Keratinocyte (primary cell): ENCODE measurements at regions not wholly inside any gene's neighbourhood (a gene's known extent, or its start where the extent isn't known, plus 50 kb on each side); places are given as distances from the start of the nearest gene placed in this dataset.

Source experiments
- CTCF ChIP-seq, 3 experiments: IDR thresholded peaks in 1 of 3; conservative IDR thresholded peaks in 1 of 3; optimal IDR thresholded peaks in 1 of 3; 2 replicates in 2 of 3; 3 replicates in 1 of 3; pipeline versions ENCODE3 to v1.5.1; 2011; ENCODE audit warnings: low read length in 3 of 3, mild to moderate bottlenecking in 3 of 3, moderate library complexity in 2 of 3, control low read depth in 1 of 3, inconsistent platforms in 1 of 3; ENCODE audit not compliant: insufficient read depth in 2 of 3; ENCODE audit errors: extremely low read depth in 1 of 3
- EZH2 ChIP-seq: IDR thresholded peaks from one replicate; pipeline ENCODE4 v1.6.1; 2012; ENCODE audit warnings: inconsistent platforms, mild to moderate bottlenecking, low read length, moderate library complexity

- no peak for TF ChIP-seq CTCF (optimal IDR thresholded peaks at IDR 0.05 in 1 of 3, IDR thresholded peaks at IDR 0.05 in 1 of 3, conservative IDR thresholded peaks at IDR 0.05 in 1 of 3; ENCODE audit: extremely low read depth in 1 of 3, insufficient read depth in 2 of 3, low read length in 3 of 3)
- TF ChIP-seq EZH2 = no peak
Measured at GRCh38 chr10:109025172-109025571, 898.1 kb downstream of the XPNPEP1 start.
